ENCODE measurements at regions not wholly inside any gene's neighbourhood (a gene's known extent, or its start where the extent isn't known, plus 50 kb on each side); places are given as distances from the start of the nearest gene placed in this dataset.

DNA sequence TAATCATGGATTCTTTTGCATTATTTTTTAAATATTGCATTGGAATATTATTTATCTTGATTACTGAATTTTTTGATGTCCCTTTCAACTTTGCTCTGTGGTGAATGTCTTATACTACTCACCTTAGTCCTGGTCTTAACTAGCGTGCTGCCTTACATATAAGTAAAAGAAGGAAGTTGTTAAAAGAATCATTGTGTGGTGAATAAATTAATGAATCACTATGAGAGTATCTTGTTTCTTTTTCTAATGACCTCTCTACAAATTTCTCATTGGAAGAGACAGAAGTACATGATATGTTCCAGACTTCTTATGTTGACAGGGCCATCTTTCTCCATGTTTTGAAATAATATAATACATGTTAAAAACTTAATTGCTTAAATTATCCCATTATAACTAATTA, 432.6 kb upstream of the MMADHC start:
- no peak for TF ChIP-seq POLR2A (IDR thresholded peaks at IDR 0.05)
- no peak for TF ChIP-seq EP300 (IDR thresholded peaks at IDR 0.05; ENCODE audit: low read depth)
- TF ChIP-seq, protein P1, sequence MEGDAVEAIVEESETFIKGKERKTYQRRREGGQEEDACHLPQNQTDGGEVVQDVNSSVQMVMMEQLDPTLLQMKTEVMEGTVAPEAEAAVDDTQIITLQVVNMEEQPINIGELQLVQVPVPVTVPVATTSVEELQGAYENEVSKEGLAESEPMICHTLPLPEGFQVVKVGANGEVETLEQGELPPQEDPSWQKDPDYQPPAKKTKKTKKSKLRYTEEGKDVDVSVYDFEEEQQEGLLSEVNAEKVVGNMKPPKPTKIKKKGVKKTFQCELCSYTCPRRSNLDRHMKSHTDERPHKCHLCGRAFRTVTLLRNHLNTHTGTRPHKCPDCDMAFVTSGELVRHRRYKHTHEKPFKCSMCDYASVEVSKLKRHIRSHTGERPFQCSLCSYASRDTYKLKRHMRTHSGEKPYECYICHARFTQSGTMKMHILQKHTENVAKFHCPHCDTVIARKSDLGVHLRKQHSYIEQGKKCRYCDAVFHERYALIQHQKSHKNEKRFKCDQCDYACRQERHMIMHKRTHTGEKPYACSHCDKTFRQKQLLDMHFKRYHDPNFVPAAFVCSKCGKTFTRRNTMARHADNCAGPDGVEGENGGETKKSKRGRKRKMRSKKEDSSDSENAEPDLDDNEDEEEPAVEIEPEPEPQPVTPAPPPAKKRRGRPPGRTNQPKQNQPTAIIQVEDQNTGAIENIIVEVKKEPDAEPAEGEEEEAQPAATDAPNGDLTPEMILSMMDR (IDR thresholded peaks at IDR 0.05) = no peak
- no peak for TF ChIP-seq POLR2AphosphoS5 (IDR thresholded peaks at IDR 0.05)
